Neural progenitor cell (in vitro differentiated cells): ENCODE measurements at regions not wholly inside any gene's neighbourhood (a gene's known extent, or its start where the extent isn't known, plus 50 kb on each side); places are given as distances from the start of the nearest gene placed in this dataset.
A peak's percentile ranks its signal among the peaks of the same experiment; 100 is the strongest.
"Not testable (repeated sequence)": the region's sequence is repeated elsewhere in the genome, so short reads cannot be mapped to it uniquely, and the experiment has no call there.

Source experiments
- DNase-seq: peaks from one replicate; pipeline ENCODE4 v3.0.0-alpha.2; 2016; ENCODE audit warnings: low spot score
- H2AFZ ChIP-seq: fragments of 200-600 bp; sonication (generic); replicated peaks from 2 replicates; pipeline ENCODE4 v1.6.1; 2016; ENCODE audit warnings: antibody characterized with exemption
- H3F3A ChIP-seq: fragments of 200-600 bp; sonication (generic); 2 replicates; pipeline ENCODE4 v1.6.1; 2016; ENCODE audit warnings: antibody characterized with exemption, low read depth
- H3K27ac ChIP-seq: fragments of 200-600 bp; sonication (generic); 2 replicates; pipeline ENCODE4 v1.5.1; 2016; ENCODE audit warnings: mild to moderate bottlenecking
- H3K27me3 ChIP-seq: fragments of 200-600 bp; sonication (generic); 2 replicates; pipeline ENCODE4 v1.6.1; 2016; ENCODE audit warnings: mild to moderate bottlenecking, moderate library complexity
- H3K36me3 ChIP-seq: fragments of 200-600 bp; sonication (generic); 2 replicates; pipeline ENCODE4 v1.5.1; 2016
- H3K4me1 ChIP-seq: fragments of 200-600 bp; sonication (generic); 2 replicates; pipeline ENCODE4 v1.6.1; 2016; ENCODE audit warnings: mixed run types
- H3K4me2 ChIP-seq: fragments of 200-600 bp; sonication (generic); 2 replicates; pipeline ENCODE4 v1.6.1; 2016
- H3K4me3 ChIP-seq: fragments of 200-600 bp; sonication (generic); 2 replicates; pipeline ENCODE4 v1.5.1; 2016
- H3K79me2 ChIP-seq: fragments of 200-600 bp; sonication (generic); 2 replicates; pipeline ENCODE4 v1.6.1; 2016; ENCODE audit warnings: low read depth
- H3K9ac ChIP-seq: fragments of 200-600 bp; sonication (generic); 2 replicates; pipeline ENCODE4 v1.6.1; 2016
- H3K9me3 ChIP-seq: fragments of 200-600 bp; sonication (generic); 2 replicates; pipeline ENCODE4 v1.5.1; 2016; ENCODE audit warnings: low read depth
- H4K20me1 ChIP-seq: fragments of 200-600 bp; sonication (generic); 2 replicates; pipeline ENCODE4 v1.6.1; 2016; ENCODE audit warnings: low read depth
- H3K27ac Mint-ChIP-seq: 3 replicates; pipeline ENCODE4 v1.8.0; 2021; ENCODE audit warnings: mixed read lengths
- H3K27me3 Mint-ChIP-seq: 2 replicates; pipeline ENCODE4 v1.8.0; 2022; ENCODE audit warnings: low read depth, mild to moderate bottlenecking, inconsistent platforms, moderate library complexity, mixed read lengths; ENCODE audit not compliant: insufficient read depth
- H3K36me3 Mint-ChIP-seq: 3 replicates; pipeline ENCODE4 v1.8.0; 2021; ENCODE audit warnings: mixed read lengths
- H3K4me1 Mint-ChIP-seq: 3 replicates; pipeline ENCODE4 v1.8.0; 2021; ENCODE audit warnings: mixed read lengths
- H3K4me3 Mint-ChIP-seq: 3 replicates; pipeline ENCODE4 v1.8.0; 2021; ENCODE audit warnings: mild to moderate bottlenecking, moderate library complexity, mixed read lengths
- H3K9me3 Mint-ChIP-seq: 3 replicates; pipeline ENCODE4 v1.8.0; 2020; ENCODE audit warnings: mixed read lengths
- EZH2 ChIP-seq: fragments of 200-600 bp; sonication (generic); IDR thresholded peaks from 2 replicates; pipeline ENCODE4 v1.6.1; 2017; ENCODE audit warnings: antibody characterized with exemption, mild to moderate bottlenecking, moderate library complexity
- EZH2phosphoT487 ChIP-seq: fragments of 200-600 bp; sonication (generic); IDR thresholded peaks from 2 replicates; pipeline ENCODE4 v1.6.1; 2017; ENCODE audit warnings: antibody characterized with exemption
- TF ChIP-seq, protein P1 (sequence below): fragments of 200-600 bp; sonication (generic); IDR thresholded peaks from 2 replicates; pipeline ENCODE4 v1.5.1; 2017; ENCODE audit warnings: antibody characterized with exemption, mild to moderate bottlenecking

DNA sequence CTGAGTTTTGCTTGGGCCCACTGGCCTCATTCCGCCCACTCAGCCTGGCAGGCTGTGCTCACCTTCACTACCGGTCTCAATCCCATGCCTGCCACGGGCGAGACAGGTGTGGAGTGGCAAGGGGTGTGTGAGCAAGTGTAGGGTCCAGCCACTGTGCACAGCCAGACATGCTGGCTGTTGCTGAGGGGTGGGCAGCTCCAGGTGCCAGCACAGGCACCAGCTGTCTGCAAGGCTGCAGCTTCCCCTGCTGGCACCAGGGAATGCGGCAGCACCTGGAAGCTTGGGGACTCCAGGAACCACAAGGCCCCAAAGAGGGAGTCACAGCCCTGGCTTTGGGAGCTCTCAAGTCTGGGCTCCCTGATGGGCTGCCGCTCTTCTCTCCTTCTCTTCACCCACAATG is 372.7 kb downstream of the CBLN4 start:
- H3K4me3 ChIP-seq: no peak overlapping the region
- no peak overlapping the region for H2AFZ ChIP-seq
- H3K9ac ChIP-seq: no peak overlapping the region
- H3K4me1 Mint-ChIP-seq: no peaks in the 10 kb centered on the region
- no peak overlapping the region for H3K27ac ChIP-seq
- peak; percentile 46 for DNase-seq
- no peaks in the 10 kb centered on the region for H4K20me1 ChIP-seq
- no peak overlapping the region for H3K4me2 ChIP-seq
- H3K4me3 Mint-ChIP-seq: no peak overlapping the region
- no peaks in the 10 kb centered on the region for H3K9me3 Mint-ChIP-seq
- no peaks in the 10 kb centered on the region for H3K27me3 ChIP-seq
- no peak overlapping the region for H3K27ac Mint-ChIP-seq
- TF ChIP-seq, protein P1, sequence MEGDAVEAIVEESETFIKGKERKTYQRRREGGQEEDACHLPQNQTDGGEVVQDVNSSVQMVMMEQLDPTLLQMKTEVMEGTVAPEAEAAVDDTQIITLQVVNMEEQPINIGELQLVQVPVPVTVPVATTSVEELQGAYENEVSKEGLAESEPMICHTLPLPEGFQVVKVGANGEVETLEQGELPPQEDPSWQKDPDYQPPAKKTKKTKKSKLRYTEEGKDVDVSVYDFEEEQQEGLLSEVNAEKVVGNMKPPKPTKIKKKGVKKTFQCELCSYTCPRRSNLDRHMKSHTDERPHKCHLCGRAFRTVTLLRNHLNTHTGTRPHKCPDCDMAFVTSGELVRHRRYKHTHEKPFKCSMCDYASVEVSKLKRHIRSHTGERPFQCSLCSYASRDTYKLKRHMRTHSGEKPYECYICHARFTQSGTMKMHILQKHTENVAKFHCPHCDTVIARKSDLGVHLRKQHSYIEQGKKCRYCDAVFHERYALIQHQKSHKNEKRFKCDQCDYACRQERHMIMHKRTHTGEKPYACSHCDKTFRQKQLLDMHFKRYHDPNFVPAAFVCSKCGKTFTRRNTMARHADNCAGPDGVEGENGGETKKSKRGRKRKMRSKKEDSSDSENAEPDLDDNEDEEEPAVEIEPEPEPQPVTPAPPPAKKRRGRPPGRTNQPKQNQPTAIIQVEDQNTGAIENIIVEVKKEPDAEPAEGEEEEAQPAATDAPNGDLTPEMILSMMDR: peak; percentile 44
- no peak for TF ChIP-seq EZH2phosphoT487
- no peak for TF ChIP-seq EZH2
- H3K9me3 ChIP-seq: no peaks in the 10 kb centered on the region
- no peaks in the 10 kb centered on the region for H3K27me3 Mint-ChIP-seq
- no peaks in the 10 kb centered on the region for H3K36me3 ChIP-seq
- H3F3A ChIP-seq: no peaks in the 10 kb centered on the region
- no peaks in the 10 kb centered on the region for H3K36me3 Mint-ChIP-seq
- H3K79me2 ChIP-seq: no peaks in the 10 kb centered on the region
- H3K4me1 ChIP-seq: no peaks in the 10 kb centered on the region

GRCh38 chr20:55629143-55629542 is 376.2 kb downstream of the CBLN4 start:
- H3K4me3 Mint-ChIP-seq, H3K4me1 ChIP-seq, H3K9ac ChIP-seq, H3K27me3 ChIP-seq, H3K4me3 ChIP-seq, H2AFZ ChIP-seq, H3K4me2 ChIP-seq, H3K27ac ChIP-seq, H3K9me3 ChIP-seq, H4K20me1 ChIP-seq, H3K36me3 ChIP-seq, H3K36me3 Mint-ChIP-seq, DNase-seq, H3K79me2 ChIP-seq, H3K27ac Mint-ChIP-seq, H3K4me1 Mint-ChIP-seq, H3K9me3 Mint-ChIP-seq, H3K27me3 Mint-ChIP-seq: not testable (repeated sequence)
- H3F3A ChIP-seq: peaks cover 13% of the 10 kb centered on the region

DNA sequence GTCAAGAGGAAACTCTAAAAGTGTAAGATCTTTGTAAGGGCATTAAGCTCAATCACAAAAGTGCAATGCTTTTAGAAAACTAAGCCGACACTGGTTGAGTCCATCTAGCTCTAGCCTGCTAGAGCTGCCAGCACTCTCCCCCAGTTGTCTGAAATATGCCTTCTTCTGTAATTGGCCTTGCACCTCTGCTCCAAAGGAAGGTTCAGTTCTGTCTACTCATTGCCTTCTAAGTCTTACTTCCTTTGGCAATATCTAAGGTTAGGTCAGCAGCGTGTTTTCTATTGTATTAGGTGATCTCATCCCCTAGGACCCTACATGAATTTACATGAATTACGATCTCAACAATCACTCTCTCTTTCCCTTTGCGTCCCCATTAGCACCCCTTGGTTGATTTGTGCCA is 378.6 kb downstream of the CBLN4 start:
- no peak for DNase-seq
- Histone ChIP-seq H3K9ac (no peak overlapping the region), H3F3A (peaks cover 13% of the 10 kb centered on the region), H3K36me3 (no peaks in the 10 kb centered on the region), H3K4me2 (no peak overlapping the region), H3K4me3 (no peak overlapping the region), H3K27ac (no peak overlapping the region), H3K27me3 (no peaks in the 10 kb centered on the region), H3K9me3 (no peaks in the 10 kb centered on the region), H3K4me1 (no peaks in the 10 kb centered on the region), H3K79me2 (no peaks in the 10 kb centered on the region), H4K20me1 (no peaks in the 10 kb centered on the region), H2AFZ (no peak overlapping the region)
- Mint-ChIP-seq H3K4me3 (no peak overlapping the region), H3K27ac (no peak overlapping the region), H3K36me3 (no peaks in the 10 kb centered on the region), H3K27me3 (no peaks in the 10 kb centered on the region), H3K9me3 (peaks cover 2% of the 10 kb centered on the region), H3K4me1 (no peaks in the 10 kb centered on the region)
- TF ChIP-seq EZH2: no peak
- TF ChIP-seq EZH2phosphoT487: no peak
- TF ChIP-seq, protein P1: no peak

DNA sequence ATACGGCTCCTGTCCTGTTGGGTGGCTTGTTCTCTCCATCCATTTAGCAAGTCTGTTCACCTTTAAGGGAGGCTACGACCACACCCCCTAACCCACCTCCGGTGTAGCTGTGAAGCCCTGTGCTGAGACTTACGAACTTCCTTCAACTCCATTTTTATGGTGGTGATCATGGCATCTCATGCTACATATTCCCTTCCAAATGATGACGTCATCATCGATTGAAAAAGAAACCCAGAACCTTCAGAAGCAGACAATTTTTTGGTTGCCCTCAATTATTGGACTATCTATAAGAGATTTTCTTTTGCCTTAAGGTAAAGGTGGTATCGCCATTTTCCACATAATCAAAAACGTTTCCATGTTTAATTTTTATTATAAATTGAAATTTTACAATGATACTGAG is 389.0 kb downstream of the CBLN4 start:
- H2AFZ ChIP-seq: no peak overlapping the region
- peaks cover 4% of the 10 kb centered on the region for H3K27me3 Mint-ChIP-seq
- DNase-seq: no peak
- H4K20me1 ChIP-seq: no peaks in the 10 kb centered on the region
- H3K4me1 ChIP-seq: peaks cover 8% of the 10 kb centered on the region
- H3K27ac ChIP-seq: no peak overlapping the region
- no peak overlapping the region for H3K4me3 ChIP-seq
- H3K27me3 ChIP-seq: no peaks in the 10 kb centered on the region
- H3K79me2 ChIP-seq: no peaks in the 10 kb centered on the region
- TF ChIP-seq EZH2: no peak
- TF ChIP-seq, protein P1: no peak
- no peak for TF ChIP-seq EZH2phosphoT487
- no peak overlapping the region for H3K4me3 Mint-ChIP-seq
- H3K9ac ChIP-seq: no peak overlapping the region
- H3K4me1 Mint-ChIP-seq: peaks cover 9% of the 10 kb centered on the region
- no peaks in the 10 kb centered on the region for H3K9me3 ChIP-seq
- H3F3A ChIP-seq: no peaks in the 10 kb centered on the region
- H3K9me3 Mint-ChIP-seq: no peaks in the 10 kb centered on the region
- no peak overlapping the region for H3K27ac Mint-ChIP-seq
- no peaks in the 10 kb centered on the region for H3K36me3 ChIP-seq
- no peak overlapping the region for H3K4me2 ChIP-seq
- H3K36me3 Mint-ChIP-seq: no peaks in the 10 kb centered on the region
